ENCODE measurements at regions not wholly inside any gene's neighbourhood (a gene's known extent, or its start where the extent isn't known, plus 50 kb on each side); places are given as distances from the start of the nearest gene placed in this dataset.

DNA sequence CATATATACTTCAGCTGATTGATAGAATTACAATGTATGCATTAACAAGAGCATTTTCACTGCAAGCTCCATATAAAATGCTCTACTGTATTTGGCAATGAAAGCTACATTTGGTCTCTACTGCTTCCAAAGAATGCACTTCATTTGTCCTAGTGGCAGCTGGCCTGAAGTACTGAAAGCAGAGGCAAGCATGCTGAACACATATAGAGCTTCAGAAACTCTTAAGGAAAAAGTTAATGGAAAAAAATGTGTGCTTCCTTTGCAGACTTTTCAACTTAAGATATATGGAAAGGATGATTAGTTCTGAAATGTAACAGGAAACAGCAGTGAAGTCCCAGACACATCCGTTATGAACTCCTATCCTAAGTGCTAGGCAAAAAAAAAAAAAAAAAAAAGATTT lies 537.1 kb upstream of the POM121L12 start:
- Histone ChIP-seq H3K9me3 (no peaks in the 10 kb centered on the region), H3K36me3 (ENCODE audit: control insufficient read depth, insufficient read depth, low read length) (no peaks in the 10 kb centered on the region), H3K4me3 (ENCODE audit: low read depth, low read length) (no peak overlapping the region), H3K27me3 (replicated peaks; ENCODE audit: control insufficient read depth, insufficient read depth, low read length) (no peaks in the 10 kb centered on the region), H3K4me1 (no peaks in the 10 kb centered on the region)
- Mint-ChIP-seq H3K27me3 (ENCODE audit: insufficient read depth, unreplicated experiment) (peaks cover 3% of the 10 kb centered on the region), H3K4me1 (ENCODE audit: low read depth, unreplicated experiment) (no peaks in the 10 kb centered on the region), H3K36me3 (ENCODE audit: insufficient read depth, unreplicated experiment) (no peaks in the 10 kb centered on the region), H3K9me3 (ENCODE audit: unreplicated experiment) (no peaks in the 10 kb centered on the region), H3K27ac (ENCODE audit: unreplicated experiment) (no peak overlapping the region), H3K4me3 (ENCODE audit: unreplicated experiment) (no peak overlapping the region)
- ChIA-PET CTCF (no interaction called here), POLR2A (no interaction called here)
- TF ChIP-seq, protein P1, sequence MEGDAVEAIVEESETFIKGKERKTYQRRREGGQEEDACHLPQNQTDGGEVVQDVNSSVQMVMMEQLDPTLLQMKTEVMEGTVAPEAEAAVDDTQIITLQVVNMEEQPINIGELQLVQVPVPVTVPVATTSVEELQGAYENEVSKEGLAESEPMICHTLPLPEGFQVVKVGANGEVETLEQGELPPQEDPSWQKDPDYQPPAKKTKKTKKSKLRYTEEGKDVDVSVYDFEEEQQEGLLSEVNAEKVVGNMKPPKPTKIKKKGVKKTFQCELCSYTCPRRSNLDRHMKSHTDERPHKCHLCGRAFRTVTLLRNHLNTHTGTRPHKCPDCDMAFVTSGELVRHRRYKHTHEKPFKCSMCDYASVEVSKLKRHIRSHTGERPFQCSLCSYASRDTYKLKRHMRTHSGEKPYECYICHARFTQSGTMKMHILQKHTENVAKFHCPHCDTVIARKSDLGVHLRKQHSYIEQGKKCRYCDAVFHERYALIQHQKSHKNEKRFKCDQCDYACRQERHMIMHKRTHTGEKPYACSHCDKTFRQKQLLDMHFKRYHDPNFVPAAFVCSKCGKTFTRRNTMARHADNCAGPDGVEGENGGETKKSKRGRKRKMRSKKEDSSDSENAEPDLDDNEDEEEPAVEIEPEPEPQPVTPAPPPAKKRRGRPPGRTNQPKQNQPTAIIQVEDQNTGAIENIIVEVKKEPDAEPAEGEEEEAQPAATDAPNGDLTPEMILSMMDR (IDR thresholded peaks at IDR 0.05; ENCODE audit: insufficient read depth in 1 of 2, low read depth in 1 of 2, low read length in 1 of 2, severe bottlenecking in 1 of 2, unreplicated experiment in 1 of 2): no peak
- no peak for DNase-seq
- BruUV-seq (replicated peaks): no TSS peak
- intact Hi-C loops (cut with micrococcal nuclease; ENCODE audit: unreplicated experiment): no loop called here

DNA sequence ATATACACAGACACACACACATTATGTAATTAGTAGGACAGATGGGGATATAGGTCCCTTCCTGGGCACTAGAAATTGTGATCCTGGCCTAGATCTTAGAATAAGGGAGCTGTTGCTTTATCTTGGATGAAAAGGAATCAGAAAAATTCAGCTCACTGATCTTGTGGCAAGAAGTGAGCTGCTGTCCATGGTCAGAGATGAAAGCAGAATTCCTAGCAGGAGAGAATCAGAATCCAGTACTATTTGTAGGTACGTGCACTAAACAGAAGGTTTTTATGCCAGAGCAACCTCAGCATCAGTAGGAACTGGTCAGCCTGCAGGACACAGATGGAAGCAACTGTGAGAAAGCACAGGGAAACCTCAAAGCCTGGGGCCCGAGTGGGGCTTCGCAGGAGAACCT lies 549.2 kb upstream of the POM121L12 start:
- no peaks in the 10 kb centered on the region for H3K36me3 Mint-ChIP-seq (ENCODE audit: insufficient read depth, unreplicated experiment)
- H3K9me3 Mint-ChIP-seq (ENCODE audit: unreplicated experiment): no peaks in the 10 kb centered on the region
- Histone ChIP-seq H3K4me1 (no peaks in the 10 kb centered on the region), H3K36me3 (ENCODE audit: control insufficient read depth, insufficient read depth, low read length) (no peaks in the 10 kb centered on the region), H3K27me3 (replicated peaks; ENCODE audit: control insufficient read depth, insufficient read depth, low read length) (no peaks in the 10 kb centered on the region), H3K4me3 (ENCODE audit: low read depth, low read length) (no peak overlapping the region), H3K9me3 (no peaks in the 10 kb centered on the region)
- no peak overlapping the region for H3K27ac Mint-ChIP-seq (ENCODE audit: unreplicated experiment)
- TF ChIP-seq, protein P1 (IDR thresholded peaks at IDR 0.05; ENCODE audit: insufficient read depth in 1 of 2, low read depth in 1 of 2, low read length in 1 of 2, severe bottlenecking in 1 of 2, unreplicated experiment in 1 of 2): no peak
- CTCF ChIA-PET: no interaction called here
- intact Hi-C loops (cut with micrococcal nuclease; ENCODE audit: unreplicated experiment): no loop called here
- POLR2A ChIA-PET: no interaction called here
- no peaks in the 10 kb centered on the region for H3K27me3 Mint-ChIP-seq (ENCODE audit: insufficient read depth, unreplicated experiment)
- H3K4me1 Mint-ChIP-seq (ENCODE audit: low read depth, unreplicated experiment): no peaks in the 10 kb centered on the region
- BruUV-seq (replicated peaks): no TSS peak
- no peak overlapping the region for H3K4me3 Mint-ChIP-seq (ENCODE audit: unreplicated experiment)
- no peak for DNase-seq

DNA sequence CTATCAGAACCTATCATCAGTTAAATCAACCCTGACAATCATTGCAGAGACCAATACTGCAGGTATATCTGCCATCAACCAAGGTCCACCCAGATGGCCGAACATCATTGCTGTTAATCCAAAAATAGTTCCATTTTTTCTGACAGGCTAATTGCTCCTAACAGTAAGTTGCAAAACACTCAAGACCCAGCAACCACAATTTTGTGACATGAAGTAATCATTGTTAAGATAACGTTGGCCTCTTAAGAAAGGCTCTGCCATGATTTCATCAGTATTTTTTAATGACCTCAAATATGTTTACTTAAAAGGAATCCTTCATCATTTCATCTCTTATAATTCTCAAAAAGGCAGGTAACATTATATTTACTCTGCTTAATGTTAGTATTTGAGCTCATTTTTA lies 553.4 kb upstream of the POM121L12 start:
- no peaks in the 10 kb centered on the region for H3K36me3 Mint-ChIP-seq (ENCODE audit: insufficient read depth, unreplicated experiment)
- DNase-seq: no peak

More for the DNA sequence above, 553.4 kb upstream of the POM121L12 start:
- intact Hi-C loops (cut with micrococcal nuclease; ENCODE audit: unreplicated experiment): no loop called here
- Histone ChIP-seq H3K36me3 (ENCODE audit: control insufficient read depth, insufficient read depth, low read length) (no peaks in the 10 kb centered on the region), H3K9me3 (0 out of 2 replicates have a peak, but pooled peaks cover 3% of the 10 kb centered on the region), H3K4me3 (ENCODE audit: low read depth, low read length) (no peak overlapping the region), H3K27me3 (replicated peaks; ENCODE audit: control insufficient read depth, insufficient read depth, low read length) (no peaks in the 10 kb centered on the region), H3K4me1 (no peaks in the 10 kb centered on the region)
- Mint-ChIP-seq H3K4me3 (ENCODE audit: unreplicated experiment) (no peak overlapping the region), H3K4me1 (ENCODE audit: low read depth, unreplicated experiment) (no peaks in the 10 kb centered on the region), H3K9me3 (ENCODE audit: unreplicated experiment) (no peaks in the 10 kb centered on the region), H3K27me3 (ENCODE audit: insufficient read depth, unreplicated experiment) (no peaks in the 10 kb centered on the region), H3K27ac (ENCODE audit: unreplicated experiment) (no peak overlapping the region)
- POLR2A ChIA-PET: no interaction called here
- no TSS peak for BruUV-seq (replicated peaks)
- CTCF ChIA-PET: no interaction called here
- TF ChIP-seq, protein P1 (IDR thresholded peaks at IDR 0.05; ENCODE audit: insufficient read depth in 1 of 2, low read depth in 1 of 2, low read length in 1 of 2, severe bottlenecking in 1 of 2, unreplicated experiment in 1 of 2): no peak

All from Caco-2 (cell line).